Chondrocyte (in vitro differentiated cells): ENCODE measurements at regions not wholly inside any gene's neighbourhood (a gene's known extent, or its start where the extent isn't known, plus 50 kb on each side); places are given as distances from the start of the nearest gene placed in this dataset.
A peak's percentile ranks its signal among the peaks of the same experiment; 100 is the strongest.

ENCODE experiments used
- DNase-seq: peaks from one replicate; pipeline ENCODE4 v3.0.0; 2021; ENCODE audit warnings: mixed read lengths, low spot score
- H3K27ac Mint-ChIP-seq: one replicate; pipeline ENCODE4 v1.8.0; 2021; ENCODE audit warnings: mild to moderate bottlenecking, moderate library complexity, mixed read lengths; ENCODE audit not compliant: unreplicated experiment
- H3K27me3 Mint-ChIP-seq: 2 replicates; pipeline ENCODE4 v1.8.0; 2021; ENCODE audit warnings: low read depth, mixed read lengths
- H3K36me3 Mint-ChIP-seq: 2 replicates; pipeline ENCODE4 v1.8.0; 2021; ENCODE audit warnings: low read depth, mixed read lengths
- H3K4me1 Mint-ChIP-seq: 2 replicates; pipeline ENCODE4 v1.8.0; 2021; ENCODE audit warnings: low read depth, mild to moderate bottlenecking, mixed read lengths
- H3K4me3 Mint-ChIP-seq: one replicate; pipeline ENCODE4 v1.8.0; 2021; ENCODE audit warnings: mild to moderate bottlenecking, moderate library complexity, mixed read lengths; ENCODE audit not compliant: unreplicated experiment
- H3K9me3 Mint-ChIP-seq: 2 replicates; pipeline ENCODE4 v1.8.0; 2021; ENCODE audit warnings: low read depth, mixed read lengths
- CTCF ChIP-seq: fragments of 200-600 bp; sonication (generic); IDR thresholded peaks from 2 replicates; pipeline ENCODE4 v1.5.0; 2021; ENCODE audit warnings: antibody characterized with exemption, mild to moderate bottlenecking, moderate library complexity

DNA sequence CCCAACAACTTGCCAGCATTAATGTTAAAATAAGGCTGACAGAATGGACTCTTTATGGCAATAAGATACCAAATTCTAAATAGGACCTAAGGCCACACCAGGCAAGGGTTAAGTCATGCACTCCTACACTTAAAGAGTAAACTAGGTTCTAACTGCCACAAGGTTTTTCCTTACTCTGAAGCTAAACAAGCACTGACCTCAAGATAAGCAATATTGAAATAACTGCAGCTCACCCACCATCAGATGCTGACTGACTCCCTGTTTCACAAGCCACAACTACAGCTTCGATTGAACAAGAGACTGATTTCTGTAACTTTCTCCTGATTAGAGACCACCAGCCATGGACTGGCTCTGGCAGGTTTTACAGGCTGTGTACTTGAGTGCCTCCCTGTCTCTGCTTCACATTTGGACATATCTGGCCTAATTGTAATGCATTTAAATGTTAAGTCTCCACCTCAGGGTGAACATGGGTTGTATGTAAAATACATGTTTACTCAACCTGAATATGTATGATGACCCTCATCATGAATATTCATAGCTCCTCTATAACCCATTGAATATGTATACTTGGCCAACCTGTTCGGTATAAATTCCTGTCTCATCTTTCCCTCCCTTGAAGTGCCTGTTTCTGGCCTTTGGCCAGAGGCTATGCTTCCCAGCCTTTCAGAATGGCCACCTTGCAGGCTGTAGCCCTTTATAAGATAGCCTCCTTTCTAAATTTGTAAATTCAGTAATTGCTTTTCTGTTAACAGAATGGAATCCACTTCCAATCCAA is 70.5 kb upstream of the DAAM1 start:
- DNase-seq: no peak
- Mint-ChIP-seq H3K27me3 (peaks cover 1% of the 10 kb centered on the region), H3K9me3 (no peaks in the 10 kb centered on the region), H3K4me1 (peaks cover 4% of the 10 kb centered on the region), H3K36me3 (no peaks in the 10 kb centered on the region), H3K4me3 (no peak overlapping the region), H3K27ac (no peak overlapping the region)
- no peak for TF ChIP-seq CTCF

DNA sequence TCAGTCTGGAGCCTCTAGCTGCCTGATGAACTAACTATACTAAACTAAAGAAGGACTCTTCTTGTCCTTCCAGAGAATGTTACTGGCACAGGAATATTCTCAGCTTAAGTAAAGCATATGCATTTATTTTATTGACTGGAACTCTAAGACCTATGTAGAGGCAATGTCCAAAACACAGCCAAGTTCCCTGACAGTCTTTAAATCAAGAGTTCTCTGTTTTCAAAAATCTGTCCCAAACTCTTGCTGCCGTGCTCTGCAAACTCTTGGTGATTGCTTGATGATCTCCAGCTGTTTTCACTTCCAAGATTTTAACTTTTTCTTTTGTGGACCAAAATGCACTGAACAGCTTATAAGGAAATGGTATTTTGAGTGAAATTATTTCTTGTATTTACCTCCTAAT is 67.5 kb upstream of the DAAM1 start:
- no peaks in the 10 kb centered on the region for H3K36me3 Mint-ChIP-seq
- no peak overlapping the region for H3K27ac Mint-ChIP-seq
- peaks cover 4% of the 10 kb centered on the region for H3K4me1 Mint-ChIP-seq
- no peak overlapping the region for H3K4me3 Mint-ChIP-seq
- H3K9me3 Mint-ChIP-seq: no peaks in the 10 kb centered on the region
- no peak for TF ChIP-seq CTCF
- H3K27me3 Mint-ChIP-seq: peaks cover 1% of the 10 kb centered on the region
- DNase-seq: no peak

DNA sequence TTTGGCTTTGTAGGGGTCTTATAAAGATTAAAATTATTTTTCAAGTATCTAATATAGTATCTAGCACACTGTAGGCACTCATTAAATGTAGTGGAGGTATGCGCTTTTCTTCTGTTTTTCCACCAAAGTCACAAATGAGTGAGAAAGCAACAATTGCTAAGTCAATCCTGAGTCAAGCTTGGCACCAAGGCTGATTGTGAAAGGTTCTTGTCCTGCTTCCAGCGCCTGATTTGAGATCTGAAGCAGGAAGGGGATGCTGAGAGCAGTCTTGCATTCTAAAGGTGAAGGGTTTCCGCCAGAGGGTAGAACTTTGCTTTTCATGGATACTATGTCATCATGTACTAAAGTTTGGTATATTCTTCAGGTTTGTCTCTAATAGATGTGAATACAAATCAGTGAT is 64.9 kb upstream of the DAAM1 start:
- Mint-ChIP-seq H3K4me1 (peaks cover 8% of the 10 kb centered on the region), H3K4me3 (no peak overlapping the region), H3K9me3 (no peaks in the 10 kb centered on the region), H3K27me3 (peaks cover 1% of the 10 kb centered on the region), H3K36me3 (no peaks in the 10 kb centered on the region), H3K27ac (no peak overlapping the region)
- DNase-seq: no peak
- TF ChIP-seq CTCF: no peak

GRCh38 chr14:59123975-59124374 is 64.5 kb upstream of the DAAM1 start:
- Mint-ChIP-seq H3K4me1 (peaks cover 8% of the 10 kb centered on the region), H3K36me3 (no peaks in the 10 kb centered on the region)

DNA sequence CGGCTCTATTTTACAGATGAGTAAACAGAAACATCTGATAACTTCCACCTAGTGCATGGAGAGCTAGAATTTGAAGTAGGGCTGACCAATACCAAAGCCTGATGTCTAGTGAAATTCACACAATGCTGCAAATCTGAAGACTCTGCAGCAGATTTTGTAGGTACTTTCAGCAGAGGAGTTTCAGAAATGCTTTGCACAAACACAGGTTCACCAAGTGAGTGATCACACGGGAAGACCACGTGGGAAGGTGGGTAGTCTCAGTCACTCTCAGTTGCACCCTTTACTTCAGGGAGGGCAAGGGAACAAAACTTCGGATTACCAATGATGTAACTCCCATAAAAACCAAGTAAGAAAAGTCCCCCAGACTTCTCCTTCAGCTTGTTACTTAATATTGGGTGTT is 63.3 kb upstream of the DAAM1 start:
- H3K9me3 Mint-ChIP-seq: no peaks in the 10 kb centered on the region
- DNase-seq: no peak
- no peaks in the 10 kb centered on the region for H3K36me3 Mint-ChIP-seq
- no peak overlapping the region for H3K27ac Mint-ChIP-seq
- peaks cover 1% of the 10 kb centered on the region for H3K27me3 Mint-ChIP-seq
- H3K4me1 Mint-ChIP-seq: peaks cover 4% of the 10 kb centered on the region
- no peak for TF ChIP-seq CTCF
- no peak overlapping the region for H3K4me3 Mint-ChIP-seq

More at GRCh38 chr14:59123975-59124374, 64.5 kb upstream of the DAAM1 start:
- H3K27me3 Mint-ChIP-seq: peaks cover 1% of the 10 kb centered on the region
- no peak overlapping the region for H3K4me3 Mint-ChIP-seq
- no peak for DNase-seq
- TF ChIP-seq CTCF: peak; percentile 84
- H3K9me3 Mint-ChIP-seq: no peaks in the 10 kb centered on the region
- H3K27ac Mint-ChIP-seq: no peak overlapping the region
